HepG2 (cell line): ENCODE measurements at regions not wholly inside any gene's neighbourhood (a gene's known extent, or its start where the extent isn't known, plus 50 kb on each side); places are given as distances from the start of the nearest gene placed in this dataset.

Experiments used
- ATAC-seq: fragments of 200-7000 bp; cut with Tn5 transposase; 3 replicates; pipeline ENCODE4 v1.9.1; 2020; ENCODE audit warnings: mild to moderate bottlenecking, moderate library complexity
- BruUV-seq: library from RNA; stranded (reverse); fragments of 400-500 nt; replicated peaks from 2 replicates; lab custom pipeline; 2021; lab: Mats Ljungman, UMichigan
- CTCF ChIA-PET: fragments of 300-600 bp; formaldehyde crosslinking; extraction: SDS; loops from one replicate; lab custom pipeline; 2021; ENCODE audit warnings: low total read pairs, inconsistent platforms, low intra/inter-chr PET ratio; lab: Yijun Ruan, JAX
- POLR2A ChIA-PET: fragments of 350-600 bp; sonication (Branson Sonifier 250); formaldehyde crosslinking; loops from one replicate; lab custom pipeline; 2020; ENCODE audit warnings: antibody characterized with exemption, inconsistent platforms; lab: Yijun Ruan, JAX
- DNase-seq: peaks from one replicate; pipeline ENCODE4 v3.0.0-alpha.2; 2015; ENCODE audit warnings: low spot score
- FAIRE-seq: peaks from 3 replicates; lab custom pipeline; 2011; peaks lifted over from hg19 to GRCh38; lab: Jason Lieb, UNC
- H2AFZ ChIP-seq: one replicate; pipeline ENCODE4 v1.6.1; 2011; ENCODE audit warnings: low read length, inconsistent platforms
- H3K27ac ChIP-seq: fragments of 300-600 bp; 3 replicates; pipeline ENCODE4 v1.8.0; 2011; ENCODE audit warnings: mixed run types, mild to moderate bottlenecking, mixed read lengths, low read length, inconsistent platforms; ENCODE audit not compliant: insufficient read depth; ENCODE audit errors: extremely low read length
- H3K27me3 ChIP-seq, 2 experiments: fragments of 200-600 bp in 1 of 2; 2 replicates in 1 of 2; 3 replicates in 1 of 2; pipeline versions ENCODE4 v1.6.0 to v1.8.0; 2011; ENCODE audit warnings: low read length in 2 of 2, mild to moderate bottlenecking in 2 of 2, moderate library complexity in 2 of 2, inconsistent platforms in 1 of 2; ENCODE audit not compliant: insufficient read depth in 2 of 2, control insufficient read depth in 1 of 2
- H3K36me3 ChIP-seq, 2 experiments: fragments of 200-600 bp in 1 of 2; replicated peaks in 1 of 2; 2 replicates in 1 of 2; 3 replicates in 1 of 2; pipeline versions ENCODE4 v1.5.1 to v1.8.0; 2011; ENCODE audit warnings: low read length in 2 of 2, inconsistent platforms in 1 of 2; ENCODE audit not compliant: insufficient read depth in 2 of 2, control insufficient read depth in 1 of 2
- H3K4me1 ChIP-seq: 2 replicates; pipeline ENCODE4 v1.5.1; 2012; ENCODE audit warnings: low read length, inconsistent platforms; ENCODE audit not compliant: insufficient read depth
- H3K4me2 ChIP-seq: 2 replicates; pipeline ENCODE4 v1.6.0; 2011; ENCODE audit warnings: low read depth, low read length, inconsistent platforms
- H3K4me3 ChIP-seq, 3 experiments: fragments of 200-600 bp in 1 of 3; sonication (generic), shearing (Covaris generic) in 1 of 3; replicated peaks in 1 of 3; 2 replicates each; pipeline ENCODE4 v1.5.1; 2011 to 2016; ENCODE audit warnings: low read length in 3 of 3, inconsistent platforms in 2 of 3, low read depth in 2 of 3, mild to moderate bottlenecking in 2 of 3, control low read depth in 1 of 3, mixed read lengths in 1 of 3; ENCODE audit not compliant: insufficient read depth in 1 of 3
- H3K79me2 ChIP-seq: one replicate; pipeline ENCODE4 v1.6.1; 2011; ENCODE audit warnings: low read length, inconsistent platforms; ENCODE audit not compliant: insufficient read depth
- H3K9ac ChIP-seq: 2 replicates; pipeline ENCODE4 v1.6.0; 2011; ENCODE audit warnings: mild to moderate bottlenecking, low read depth, low read length, inconsistent platforms; ENCODE audit not compliant: insufficient read depth
- H3K9me3 ChIP-seq: 2 replicates; pipeline ENCODE4 v1.5.1; 2012; ENCODE audit warnings: mild to moderate bottlenecking, low read length
- H4K20me1 ChIP-seq: 2 replicates; pipeline ENCODE4 v1.6.0; 2011; ENCODE audit warnings: inconsistent platforms, mild to moderate bottlenecking, low read length, moderate library complexity; ENCODE audit not compliant: insufficient read depth
- MYNN ChIP-seq: sonication (generic); formaldehyde crosslinking; IDR thresholded peaks from 2 replicates; pipeline ENCODE4 v1.4.0; 2020; ENCODE audit warnings: mild to moderate bottlenecking, low read depth, missing genetic modification reagents
- POLR2A ChIP-seq, 2 experiments: IDR thresholded peaks; 2 replicates each; pipeline ENCODE4 v1.6.1; 2011; ENCODE audit warnings: low read depth in 2 of 2, low read length in 2 of 2, mild to moderate bottlenecking in 1 of 2, moderate library complexity in 1 of 2; ENCODE audit not compliant: insufficient read depth in 1 of 2
- ZFP36L2 ChIP-seq: sonication (generic); formaldehyde crosslinking; IDR thresholded peaks from 2 replicates; pipeline ENCODE4 v1.4.0; 2020; ENCODE audit warnings: missing genetic modification reagents
- WGBS: methylation state at CpG from one replicate; pipeline ENCODE4 v1.1.6; 2017; ENCODE audit warnings: low lambda C conversion rate; 5-methylcytosine and 5-hydroxymethylcytosine counted together
- in situ Hi-C: cut with HindIII; loops from 2 replicates; pipeline ENCODE4 v1.10.0; 2017; ENCODE audit warnings: low pct_unique_long_range_greater_than_20kb; ENCODE audit not compliant: extremely low pct_ligation_motif_present
- intact Hi-C: fragments of 100-400 bp; cut with micrococcal nuclease; formaldehyde crosslinking; loops from one replicate; pipeline ENCODE4 v1.10.0; 2022; ENCODE audit not compliant: unreplicated experiment
- TF ChIP-seq, protein P1 (sequence below): sonication (generic); formaldehyde crosslinking; conservative IDR thresholded peaks from 2 replicates; pipeline ENCODE4 v1.4.0; 2020; ENCODE audit warnings: missing genetic modification reagents
- TF ChIP-seq, protein P2 (sequence below): sonication (generic); formaldehyde crosslinking; IDR thresholded peaks from 2 replicates; pipeline ENCODE4 v1.4.0; 2020; ENCODE audit warnings: missing genetic modification reagents
- TF ChIP-seq, protein P3 (sequence below): sonication (generic); formaldehyde crosslinking; conservative IDR thresholded peaks from 2 replicates; pipeline ENCODE4 v1.4.0; 2020; ENCODE audit warnings: missing genetic modification reagents

DNA sequence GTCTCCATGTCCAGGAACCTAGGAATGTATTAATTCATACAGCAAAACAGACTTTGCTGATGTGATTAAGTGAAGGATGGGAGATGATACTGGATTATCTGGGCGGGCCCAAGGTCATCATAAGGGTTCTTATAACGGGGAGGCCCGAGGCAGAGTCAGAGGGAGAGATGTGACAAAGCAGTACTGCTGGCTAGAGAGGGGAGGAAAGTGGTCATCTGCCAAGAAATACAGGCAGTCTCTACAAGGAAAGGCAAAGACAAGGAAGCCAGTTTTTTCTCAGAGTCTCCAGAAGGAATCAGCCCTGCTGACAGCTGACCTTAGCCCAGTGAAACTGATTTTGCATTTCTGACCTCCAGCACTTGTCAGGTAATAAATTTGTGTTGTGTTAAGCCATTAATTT, 66.2 kb upstream of the CORO2B start:
- no peaks in the 10 kb centered on the region for H3K36me3 ChIP-seq
- BruUV-seq: no TSS peak
- H4K20me1 ChIP-seq: no peaks in the 10 kb centered on the region
- ATAC-seq (no peak), DNase-seq (no peak), FAIRE-seq (no peak)
- H3K9ac ChIP-seq: no peak overlapping the region
- no peak overlapping the region for H3K27ac ChIP-seq
- in situ Hi-C loops: no loop called here
- intact Hi-C loops: no loop called here
- TF ChIP-seq, protein P1, sequence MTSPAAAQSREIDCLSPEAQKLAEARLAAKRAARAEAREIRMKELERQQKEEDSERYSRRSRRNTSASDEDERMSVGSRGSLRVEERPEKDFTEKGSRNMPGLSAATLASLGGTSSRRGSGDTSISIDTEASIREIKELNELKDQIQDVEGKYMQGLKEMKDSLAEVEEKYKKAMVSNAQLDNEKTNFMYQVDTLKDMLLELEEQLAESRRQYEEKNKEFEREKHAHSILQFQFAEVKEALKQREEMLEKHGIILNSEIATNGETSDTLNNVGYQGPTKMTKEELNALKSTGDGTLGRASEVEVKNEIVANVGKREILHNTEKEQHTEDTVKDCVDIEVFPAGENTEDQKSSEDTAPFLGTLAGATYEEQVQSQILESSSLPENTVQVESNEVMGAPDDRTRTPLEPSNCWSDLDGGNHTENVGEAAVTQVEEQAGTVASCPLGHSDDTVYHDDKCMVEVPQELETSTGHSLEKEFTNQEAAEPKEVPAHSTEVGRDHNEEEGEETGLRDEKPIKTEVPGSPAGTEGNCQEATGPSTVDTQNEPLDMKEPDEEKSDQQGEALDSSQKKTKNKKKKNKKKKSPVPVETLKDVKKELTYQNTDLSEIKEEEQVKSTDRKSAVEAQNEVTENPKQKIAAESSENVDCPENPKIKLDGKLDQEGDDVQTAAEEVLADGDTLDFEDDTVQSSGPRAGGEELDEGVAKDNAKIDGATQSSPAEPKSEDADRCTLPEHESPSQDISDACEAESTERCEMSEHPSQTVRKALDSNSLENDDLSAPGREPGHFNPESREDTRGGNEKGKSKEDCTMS: no peak
- no peak for TF ChIP-seq MYNN (CRISPR knock-in tag)
- 2% methylated on average over 3 of the region's 3 CpGs for WGBS
- ChIA-PET POLR2A (no interaction called here), CTCF (no interaction called here)
- H3K9me3 ChIP-seq: peaks cover 8% of the 10 kb centered on the region
- H3K4me2 ChIP-seq: no peak overlapping the region
- H3K4me1 ChIP-seq: no peaks in the 10 kb centered on the region
- peaks cover 2 to 28% of the 10 kb centered on the region in 2 experiments; a peak in 2 of 5 replicates for H3K27me3 ChIP-seq
- no peak overlapping the region for H2AFZ ChIP-seq
- H3K4me3 ChIP-seq: no peak overlapping the region
- H3K79me2 ChIP-seq: no peaks in the 10 kb centered on the region

DNA sequence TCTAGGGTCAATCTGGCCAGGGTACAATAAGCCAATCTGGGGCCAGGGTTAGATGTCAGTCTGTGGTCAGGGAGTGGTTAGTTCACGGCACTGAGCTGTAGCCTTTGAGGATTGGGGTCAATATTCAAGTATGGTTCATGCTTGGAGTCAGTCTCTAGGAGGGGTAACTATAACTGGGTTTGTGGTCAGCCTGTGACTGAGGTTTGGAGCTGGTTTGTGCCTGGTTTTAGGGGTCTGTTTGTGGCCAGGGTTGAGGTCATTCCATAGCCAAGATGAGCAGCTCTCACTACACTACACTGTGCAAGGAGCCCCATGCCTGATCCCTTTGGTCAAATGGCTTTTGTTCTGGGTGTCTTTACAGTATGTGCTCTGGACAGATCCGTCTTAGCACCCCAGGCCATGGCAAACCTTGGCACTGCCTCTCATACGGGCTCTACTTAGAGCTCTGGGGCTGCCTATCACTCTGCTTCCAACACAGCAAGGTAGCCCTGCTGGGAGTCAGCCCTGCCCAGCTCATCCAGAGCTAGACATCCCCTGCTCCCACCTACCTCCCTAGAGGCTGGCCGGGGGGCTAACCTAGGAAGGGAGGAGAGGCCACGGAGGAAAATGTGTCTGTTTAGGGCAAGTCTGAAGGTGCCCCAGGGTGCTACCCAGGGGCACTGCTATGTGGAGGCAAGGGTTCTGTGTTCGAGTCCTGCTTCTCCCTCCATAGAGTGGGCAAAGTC, 63.3 kb upstream of the CORO2B start:
- H4K20me1 ChIP-seq: no peaks in the 10 kb centered on the region
- POLR2A ChIA-PET: no interaction called here
- FAIRE-seq: no peak

More for the DNA sequence above, 63.3 kb upstream of the CORO2B start:
- WGBS: 7% methylated on average over 3 of the region's 6 CpGs
- Histone ChIP-seq H3K4me2 (no peak overlapping the region), H3K79me2 (no peaks in the 10 kb centered on the region), H3K4me3 (no peak overlapping the region), H3K27ac (no peak overlapping the region), H3K9ac (no peak overlapping the region), H3K9me3 (peaks cover 8% of the 10 kb centered on the region), H3K4me1 (no peaks in the 10 kb centered on the region), H2AFZ (no peak overlapping the region), H3K36me3 (no peaks in the 10 kb centered on the region), H3K27me3 (peaks cover 3 to 29% of the 10 kb centered on the region in 2 experiments; a peak in 4 of 5 replicates)
- no TSS peak for BruUV-seq
- CTCF ChIA-PET: no interaction called here
- in situ Hi-C loops: no loop called here
- ATAC-seq (no peak), DNase-seq (no peak)
- TF ChIP-seq ZFP36L2 (CRISPR knock-in tag) (no peak), POLR2A (IDR thresholded peaks at IDR 0.05; ENCODE audit: insufficient read depth in 1 of 2, low read depth in 2 of 2, low read length in 2 of 2) (no peak)
- TF ChIP-seq, protein P2, sequence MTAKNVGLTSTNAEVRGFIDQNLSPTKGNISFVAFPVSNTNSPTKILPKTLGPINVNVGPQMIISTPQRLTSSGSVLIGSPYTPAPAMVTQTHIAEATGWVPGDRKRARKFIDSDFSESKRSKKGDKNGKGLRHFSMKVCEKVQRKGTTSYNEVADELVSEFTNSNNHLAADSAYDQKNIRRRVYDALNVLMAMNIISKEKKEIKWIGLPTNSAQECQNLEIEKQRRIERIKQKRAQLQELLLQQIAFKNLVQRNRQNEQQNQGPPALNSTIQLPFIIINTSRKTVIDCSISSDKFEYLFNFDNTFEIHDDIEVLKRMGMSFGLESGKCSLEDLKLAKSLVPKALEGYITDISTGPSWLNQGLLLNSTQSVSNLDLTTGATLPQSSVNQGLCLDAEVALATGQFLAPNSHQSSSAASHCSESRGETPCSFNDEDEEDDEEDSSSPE (CRISPR knock-in tag): no peak
- TF ChIP-seq, protein P3, sequence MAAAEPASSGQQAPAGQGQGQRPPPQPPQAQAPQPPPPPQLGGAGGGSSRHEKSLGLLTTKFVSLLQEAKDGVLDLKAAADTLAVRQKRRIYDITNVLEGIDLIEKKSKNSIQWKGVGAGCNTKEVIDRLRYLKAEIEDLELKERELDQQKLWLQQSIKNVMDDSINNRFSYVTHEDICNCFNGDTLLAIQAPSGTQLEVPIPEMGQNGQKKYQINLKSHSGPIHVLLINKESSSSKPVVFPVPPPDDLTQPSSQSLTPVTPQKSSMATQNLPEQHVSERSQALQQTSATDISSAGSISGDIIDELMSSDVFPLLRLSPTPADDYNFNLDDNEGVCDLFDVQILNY (CRISPR knock-in tag): no peak
- intact Hi-C loops: no loop called here
